ENCODE measurements at regions not wholly inside any gene's neighbourhood (a gene's known extent, or its start where the extent isn't known, plus 50 kb on each side); places are given as distances from the start of the nearest gene placed in this dataset.

DNA sequence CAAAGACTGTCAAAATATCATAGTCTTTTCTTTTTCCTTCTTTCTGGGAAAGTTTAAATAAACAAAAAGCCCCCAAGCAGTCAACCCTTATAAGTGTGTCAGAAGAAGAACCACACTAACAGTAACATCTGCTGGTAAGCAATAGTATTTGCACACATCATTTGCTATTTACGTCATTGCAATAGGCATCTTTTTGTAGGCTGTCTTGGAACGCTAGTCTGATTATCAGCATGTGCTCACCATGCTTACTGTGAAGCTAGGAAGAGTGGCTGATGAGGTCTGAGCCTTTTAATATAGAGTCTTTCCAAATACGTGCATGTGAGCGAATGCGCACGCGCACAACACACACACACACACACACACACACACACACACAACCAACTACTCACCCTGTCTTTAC, 599.0 kb upstream of the TPK1 start:
- TF ChIP-seq L3MBTL2 (conservative IDR thresholded peaks at IDR 0.05) (no peak), ELF4 (IDR thresholded peaks at IDR 0.05) (no peak), FOXK2 (IDR thresholded peaks at IDR 0.05) (no peak), BHLHE40 (IDR thresholded peaks at IDR 0.05; ENCODE audit: borderline replicate concordance) (no peak), HDGF (IDR thresholded peaks at IDR 0.05; ENCODE audit: borderline replicate concordance) (no peak), CTBP1 (IDR thresholded peaks at IDR 0.05; ENCODE audit: borderline replicate concordance) (no peak), TARDBP (IDR thresholded peaks at IDR 0.05) (no peak), SUZ12 (IDR thresholded peaks at IDR 0.05) (no peak), FOXM1 (IDR thresholded peaks at IDR 0.05; ENCODE audit: borderline replicate concordance) (no peak)
- TF ChIP-seq, protein P1, sequence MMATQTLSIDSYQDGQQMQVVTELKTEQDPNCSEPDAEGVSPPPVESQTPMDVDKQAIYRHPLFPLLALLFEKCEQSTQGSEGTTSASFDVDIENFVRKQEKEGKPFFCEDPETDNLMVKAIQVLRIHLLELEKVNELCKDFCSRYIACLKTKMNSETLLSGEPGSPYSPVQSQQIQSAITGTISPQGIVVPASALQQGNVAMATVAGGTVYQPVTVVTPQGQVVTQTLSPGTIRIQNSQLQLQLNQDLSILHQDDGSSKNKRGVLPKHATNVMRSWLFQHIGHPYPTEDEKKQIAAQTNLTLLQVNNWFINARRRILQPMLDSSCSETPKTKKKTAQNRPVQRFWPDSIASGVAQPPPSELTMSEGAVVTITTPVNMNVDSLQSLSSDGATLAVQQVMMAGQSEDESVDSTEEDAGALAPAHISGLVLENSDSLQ (IDR thresholded peaks at IDR 0.05): no peak
